H1 (cell line): ENCODE measurements at regions not wholly inside any gene's neighbourhood (a gene's known extent, or its start where the extent isn't known, plus 50 kb on each side); places are given as distances from the start of the nearest gene placed in this dataset.

Experiments
- CBX8 ChIP-seq: fragments of 300-800, 300-1000 bp; sonication (generic); IDR thresholded peaks from 2 replicates; pipeline ENCODE4 v1.7.1; 2016; ENCODE audit warnings: low read depth, low read length, borderline replicate concordance
- SUZ12 ChIP-seq: fragments of 200-600 bp; sonication (generic); IDR thresholded peaks from 2 replicates; pipeline ENCODE4 v1.6.1; 2012; ENCODE audit warnings: mild to moderate bottlenecking, inconsistent platforms, low read length, moderate library complexity, mixed read lengths

- TF ChIP-seq CBX8 (no peak), SUZ12 (no peak)
Observed at GRCh38 chr10:53079283-53079682, 306.7 kb upstream of the MBL2 start (continued).
